HepG2 (cell line): ENCODE measurements at regions not wholly inside any gene's neighbourhood (a gene's known extent, or its start where the extent isn't known, plus 50 kb on each side); places are given as distances from the start of the nearest gene placed in this dataset.

ENCODE experiments used
- CBFB ChIP-seq: sonication (generic); formaldehyde crosslinking; IDR thresholded peaks from 2 replicates; pipeline ENCODE4 v1.4.0; 2020; ENCODE audit warnings: missing genetic modification reagents
- CEBPB ChIP-seq: IDR thresholded peaks from 2 replicates; pipeline ENCODE4 v1.6.1; 2011; ENCODE audit warnings: low read depth, low read length, improper control_type of control experiment, borderline replicate concordance
- ERF ChIP-seq: IDR thresholded peaks from 2 replicates; pipeline ENCODE4 v1.6.1; 2018; ENCODE audit warnings: missing biosample characterization, missing genetic modification reagents
- FOXK2 ChIP-seq: fragments of 450-650 bp; IDR thresholded peaks from 2 replicates; pipeline ENCODE4 v1.6.1; 2016
- KAT8 ChIP-seq: IDR thresholded peaks from 2 replicates; pipeline ENCODE4 v1.6.1; 2016; ENCODE audit warnings: missing genetic modification reagents, missing compliant biosample characterization
- RAD21 ChIP-seq: fragments of 450-650 bp; formaldehyde crosslinking; IDR thresholded peaks from 2 replicates; pipeline ENCODE4 v1.5.0; 2020; ENCODE audit warnings: mild to moderate bottlenecking
- SRF ChIP-seq: IDR thresholded peaks from 2 replicates; pipeline ENCODE4 v1.6.1; 2011; ENCODE audit warnings: mild to moderate bottlenecking, low read depth, low read length, moderate library complexity
- ZNF407 ChIP-seq: sonication (generic); formaldehyde crosslinking; IDR thresholded peaks from one replicate; pipeline ENCODE4 v1.5.1; 2020; ENCODE audit warnings: mild to moderate bottlenecking, missing genetic modification reagents; ENCODE audit errors: not compliant biosample characterization
- ZNF775 ChIP-seq: sonication (generic); formaldehyde crosslinking; IDR thresholded peaks from 2 replicates; pipeline ENCODE4 v1.4.0; 2020; ENCODE audit warnings: missing genetic modification reagents, mild to moderate bottlenecking, moderate library complexity, borderline replicate concordance
- TF ChIP-seq, protein P1 (sequence below), 2 experiments: fragments of 450-650 bp in 1 of 2; sonication (generic) in 1 of 2; formaldehyde crosslinking; IDR thresholded peaks; 2 replicates each; pipeline versions ENCODE4 v1.5.0 to v1.8.0; 2020 to 2022; ENCODE audit warnings: mild to moderate bottlenecking in 1 of 2, missing genetic modification reagents in 1 of 2

- TF ChIP-seq ERF (no peak), ZNF775 (no peak), RAD21 (CRISPR knock-in tag) (no peak), FOXK2 (no peak), ZNF407 (CRISPR knock-in tag) (no peak), KAT8 (CRISPR knock-in tag) (no peak), SRF (no peak), CBFB (CRISPR knock-in tag) (no peak), CEBPB (no peak)
- TF ChIP-seq, protein P1, sequence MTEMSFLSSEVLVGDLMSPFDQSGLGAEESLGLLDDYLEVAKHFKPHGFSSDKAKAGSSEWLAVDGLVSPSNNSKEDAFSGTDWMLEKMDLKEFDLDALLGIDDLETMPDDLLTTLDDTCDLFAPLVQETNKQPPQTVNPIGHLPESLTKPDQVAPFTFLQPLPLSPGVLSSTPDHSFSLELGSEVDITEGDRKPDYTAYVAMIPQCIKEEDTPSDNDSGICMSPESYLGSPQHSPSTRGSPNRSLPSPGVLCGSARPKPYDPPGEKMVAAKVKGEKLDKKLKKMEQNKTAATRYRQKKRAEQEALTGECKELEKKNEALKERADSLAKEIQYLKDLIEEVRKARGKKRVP (CRISPR knock-in tag; IDR thresholded peaks at IDR 0.05): no peak
Measured at GRCh38 chr3:192060160-192060781, 599.3 kb downstream of the PYDC2 start.
